ENCODE measurements at regions not wholly inside any gene's neighbourhood (a gene's known extent, or its start where the extent isn't known, plus 50 kb on each side); places are given as distances from the start of the nearest gene placed in this dataset.

DNA sequence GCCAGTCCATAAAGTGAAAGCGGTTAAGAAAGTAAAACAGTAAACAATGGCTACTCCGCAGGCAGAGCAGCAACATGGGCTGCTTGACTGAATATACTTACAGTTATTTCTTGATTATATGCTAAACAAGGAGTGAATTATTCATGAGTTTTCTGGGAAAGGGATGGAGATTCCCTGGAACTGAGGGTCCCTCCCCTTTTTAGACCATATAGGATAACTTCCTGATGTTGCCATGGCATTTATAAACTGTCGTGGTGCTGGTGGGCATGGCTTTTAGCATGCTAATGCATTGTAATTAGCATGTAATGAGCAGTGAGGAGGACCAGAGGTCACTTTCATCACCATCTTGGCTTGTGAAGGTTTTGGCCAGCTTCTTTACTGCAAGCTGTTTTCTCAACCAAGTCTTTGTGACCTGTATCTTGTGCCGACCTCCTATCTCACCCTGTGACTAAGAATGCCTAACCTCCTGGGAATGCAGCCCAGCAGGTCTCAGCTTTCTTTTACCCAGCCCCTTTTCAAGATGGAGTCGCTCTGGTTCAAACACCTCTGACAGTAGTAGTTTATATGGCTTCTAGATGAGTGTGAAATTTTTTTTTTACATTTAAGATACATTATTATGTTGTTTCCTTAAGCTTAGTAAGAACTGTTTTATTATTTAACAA is 514.8 kb upstream of the TENM3 start:
- TF ChIP-seq, protein P1, sequence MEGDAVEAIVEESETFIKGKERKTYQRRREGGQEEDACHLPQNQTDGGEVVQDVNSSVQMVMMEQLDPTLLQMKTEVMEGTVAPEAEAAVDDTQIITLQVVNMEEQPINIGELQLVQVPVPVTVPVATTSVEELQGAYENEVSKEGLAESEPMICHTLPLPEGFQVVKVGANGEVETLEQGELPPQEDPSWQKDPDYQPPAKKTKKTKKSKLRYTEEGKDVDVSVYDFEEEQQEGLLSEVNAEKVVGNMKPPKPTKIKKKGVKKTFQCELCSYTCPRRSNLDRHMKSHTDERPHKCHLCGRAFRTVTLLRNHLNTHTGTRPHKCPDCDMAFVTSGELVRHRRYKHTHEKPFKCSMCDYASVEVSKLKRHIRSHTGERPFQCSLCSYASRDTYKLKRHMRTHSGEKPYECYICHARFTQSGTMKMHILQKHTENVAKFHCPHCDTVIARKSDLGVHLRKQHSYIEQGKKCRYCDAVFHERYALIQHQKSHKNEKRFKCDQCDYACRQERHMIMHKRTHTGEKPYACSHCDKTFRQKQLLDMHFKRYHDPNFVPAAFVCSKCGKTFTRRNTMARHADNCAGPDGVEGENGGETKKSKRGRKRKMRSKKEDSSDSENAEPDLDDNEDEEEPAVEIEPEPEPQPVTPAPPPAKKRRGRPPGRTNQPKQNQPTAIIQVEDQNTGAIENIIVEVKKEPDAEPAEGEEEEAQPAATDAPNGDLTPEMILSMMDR (conservative IDR thresholded peaks at IDR 0.05) = no peak
- no peak for TF ChIP-seq ZFX (IDR thresholded peaks at IDR 0.05)

All from C4-2B (cell line).